ELF-1 (cell line): ENCODE measurements at regions not wholly inside any gene's neighbourhood (a gene's known extent, or its start where the extent isn't known, plus 50 kb on each side); places are given as distances from the start of the nearest gene placed in this dataset.
"Not testable (repeated sequence)": the region's sequence is repeated elsewhere in the genome, so short reads cannot be mapped to it uniquely, and the experiment has no call there.

Experiments used
- DNase-seq: peaks from one replicate; pipeline ENCODE4 v3.0.0-alpha.2; 2016; ENCODE audit warnings: low read depth, low spot score

- DNase-seq = no peak
Observed at GRCh38 chr3:27559381-27559780, 75.2 kb upstream of the SLC4A7 start.

GRCh38 chr3:27557411-27557810, 73.2 kb upstream of the SLC4A7 start:
- no peak for DNase-seq

GRCh38 chr3:27556887-27557286, 72.7 kb upstream of the SLC4A7 start:
- DNase-seq = no peak

DNA sequence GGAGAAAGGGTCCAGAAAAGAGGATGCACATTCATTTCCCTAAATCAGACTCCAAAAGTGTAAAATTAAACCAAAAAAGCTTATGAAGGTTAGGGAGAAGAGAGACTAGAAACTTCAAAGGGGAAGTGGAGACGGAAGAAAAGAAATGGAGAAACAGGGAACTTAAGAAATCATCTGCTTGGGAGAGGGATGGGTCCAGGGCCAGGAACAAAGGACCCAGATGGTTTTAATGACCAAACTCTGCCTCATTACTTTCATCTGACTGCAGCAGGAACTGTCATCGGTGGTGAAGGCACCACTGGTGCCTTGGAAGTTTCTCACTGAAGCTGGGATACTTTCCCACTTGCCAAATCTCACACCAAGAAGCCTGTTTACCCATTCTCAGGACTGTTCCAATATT, 70.5 kb upstream of the SLC4A7 start:
- no peak for DNase-seq

DNA sequence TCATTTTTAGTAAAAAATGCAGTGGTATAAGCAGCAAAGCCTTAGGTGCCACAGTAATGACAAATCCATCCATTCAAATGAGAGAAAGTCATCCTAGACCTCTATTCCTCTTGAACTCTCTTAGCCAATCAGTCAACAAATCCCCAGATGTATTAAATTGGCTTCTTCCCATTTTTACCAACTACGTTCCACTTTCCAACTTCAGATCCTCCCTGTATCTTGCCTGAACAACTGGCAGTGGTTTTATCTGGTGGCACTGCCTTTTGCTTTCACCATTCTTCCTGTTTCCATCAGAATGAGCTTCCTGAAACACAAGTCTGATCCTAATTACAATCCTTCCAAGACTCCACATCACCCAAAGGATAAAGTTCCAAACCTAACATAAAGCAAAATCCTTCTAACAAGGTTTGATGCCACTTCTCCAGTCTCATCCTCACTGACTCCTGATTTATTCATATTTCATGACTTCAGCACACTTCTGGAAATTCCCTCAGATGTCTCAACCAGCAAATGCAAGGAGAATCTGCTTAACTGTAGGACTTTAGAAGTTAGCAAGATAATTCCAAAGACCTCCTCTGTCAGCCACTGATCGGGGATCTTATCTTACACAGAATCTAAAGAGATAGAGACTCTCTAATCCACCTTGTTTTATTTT, 69.8 kb upstream of the SLC4A7 start:
- DNase-seq = no peak

- DNase-seq = not testable (repeated sequence)
Observed at GRCh38 chr3:27552708-27553107, 68.5 kb upstream of the SLC4A7 start.

GRCh38 chr3:27551413-27551812, 67.2 kb upstream of the SLC4A7 start:
- not testable (repeated sequence) for DNase-seq

DNA sequence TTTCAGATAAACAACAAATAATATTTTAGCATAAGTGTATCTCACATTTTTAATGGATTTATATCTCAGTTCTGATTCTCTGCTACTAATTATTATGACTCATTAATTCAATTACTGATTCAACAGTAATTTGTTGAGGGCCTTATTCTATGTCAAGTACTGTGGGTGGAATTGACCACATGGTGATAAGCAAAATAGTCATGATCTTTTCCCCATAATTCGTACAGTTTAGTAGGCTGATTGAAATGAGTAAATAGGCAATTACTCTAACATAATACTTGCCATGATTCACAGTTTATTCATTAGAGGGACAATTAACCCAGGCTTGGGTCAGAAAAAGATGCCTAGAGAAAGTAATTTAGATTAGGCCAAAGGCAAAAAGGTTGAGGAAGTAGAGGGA, 60.9 kb upstream of the SLC4A7 start:
- DNase-seq = no peak

DNA sequence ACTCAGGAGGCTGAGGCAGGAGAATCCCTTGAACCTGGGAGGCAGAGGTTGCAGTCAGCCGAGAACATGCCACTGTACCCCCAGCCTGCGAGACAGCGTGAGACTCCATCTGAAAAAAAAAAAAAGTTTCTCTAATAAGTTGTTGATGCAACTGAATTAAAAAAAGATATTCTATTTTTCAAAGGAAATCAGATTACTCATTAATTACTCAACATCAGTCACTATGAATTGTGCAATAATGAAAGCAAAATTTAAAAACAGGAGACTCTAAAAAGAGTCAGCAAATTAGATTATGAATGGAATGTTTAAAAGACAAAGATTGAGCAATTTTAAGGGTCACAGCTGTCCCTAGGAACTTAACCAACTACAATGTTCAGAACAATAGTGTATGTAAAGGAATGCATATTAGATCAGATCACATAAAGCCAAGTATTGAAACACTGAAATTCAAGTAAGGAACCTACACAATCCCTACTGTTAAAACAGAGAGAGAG, 60.2 kb upstream of the SLC4A7 start:
- no peak for DNase-seq

DNA sequence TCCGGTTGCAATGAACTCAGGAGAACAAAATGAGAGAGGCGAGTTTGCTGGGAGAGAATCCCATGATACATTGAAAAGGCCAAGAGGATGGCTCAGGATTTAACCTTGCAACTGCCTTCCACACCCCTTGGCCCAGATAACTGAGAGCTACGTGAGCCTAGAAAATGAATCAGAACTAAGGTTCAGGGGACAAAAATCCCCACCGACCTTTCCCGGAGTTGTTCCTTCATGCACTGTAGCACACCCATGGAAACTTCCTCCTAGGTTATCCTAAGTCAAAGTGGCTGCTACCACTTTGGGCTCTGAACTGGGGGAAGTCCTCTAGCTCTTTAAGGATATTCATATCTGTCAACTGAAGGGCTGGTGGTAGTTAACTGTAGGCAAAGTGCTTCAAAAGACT, 58.3 kb upstream of the SLC4A7 start:
- DNase-seq = no peak

GRCh38 chr3:27540231-27540630, 56.0 kb upstream of the SLC4A7 start:
- no peak for DNase-seq

- DNase-seq = no peak
Observed at GRCh38 chr3:27536491-27536890, 52.3 kb upstream of the SLC4A7 start.

DNA sequence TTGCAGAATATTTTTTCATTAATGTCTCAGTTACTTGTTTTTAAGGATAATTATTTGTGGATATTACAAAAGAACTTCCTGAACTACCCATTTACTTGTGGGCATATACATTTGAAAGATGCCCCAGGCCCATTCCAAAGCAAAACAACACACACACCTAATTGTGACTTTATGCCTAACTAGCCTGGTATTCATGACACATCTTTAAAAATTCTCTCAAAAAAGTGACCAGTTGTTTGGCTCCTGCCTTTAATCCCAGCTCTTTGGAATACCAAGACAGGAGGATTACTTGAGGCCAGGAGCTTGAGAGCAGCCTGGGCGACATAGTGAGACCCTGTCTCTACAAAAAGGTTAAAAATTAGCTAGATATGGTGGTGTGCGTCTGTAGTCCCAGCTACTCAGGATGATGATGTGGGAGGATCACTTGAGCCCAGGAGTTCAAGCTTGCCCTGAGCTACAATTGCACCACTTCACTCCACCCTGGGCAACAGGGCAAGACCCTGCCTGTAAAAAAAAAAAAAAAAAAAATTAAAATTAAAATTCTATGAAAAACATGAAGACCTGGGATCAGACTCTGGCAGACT, 51.7 kb upstream of the SLC4A7 start:
- DNase-seq = no peak

DNA sequence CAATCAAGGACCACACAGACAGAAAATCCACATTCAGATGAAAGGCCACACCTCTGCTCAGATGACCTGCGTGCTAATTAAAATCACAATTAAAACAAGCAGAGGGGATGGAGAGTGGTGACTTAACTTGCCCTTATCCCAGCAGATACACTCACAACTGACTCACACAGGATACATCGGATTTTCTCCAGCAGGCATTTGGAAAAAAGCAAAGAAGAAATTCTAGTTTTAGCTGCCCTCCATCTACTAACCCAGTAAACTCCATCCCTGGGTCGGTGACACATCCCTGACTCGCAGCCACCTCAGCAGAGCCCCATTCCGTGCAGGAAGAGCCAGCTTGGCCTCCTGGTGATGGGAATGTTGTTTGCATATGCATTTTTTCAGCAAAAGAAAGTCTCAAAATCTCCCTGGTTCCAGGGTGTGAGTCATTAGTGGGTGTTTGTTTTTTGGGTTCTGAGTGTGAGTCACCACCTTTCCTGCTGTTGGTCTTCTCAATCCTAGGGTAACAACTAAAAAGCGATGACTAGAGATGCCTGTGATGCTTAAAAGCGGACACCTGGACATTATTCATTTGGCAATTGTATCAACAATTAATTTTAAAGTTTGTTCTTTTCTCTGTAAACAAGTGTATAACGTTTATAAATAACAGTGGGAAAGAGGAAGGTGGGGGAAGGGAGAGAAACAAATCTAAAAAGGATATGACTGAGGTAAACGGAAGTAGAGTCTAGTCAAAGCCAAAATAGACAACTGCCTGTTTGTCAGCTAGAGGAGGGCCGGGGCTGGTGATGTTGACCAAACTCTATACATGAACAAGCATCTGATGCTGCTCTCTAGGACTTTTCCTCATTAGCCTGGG, 49.8 kb upstream of the SLC4A7 start:
- DNase-seq = peak; percentile 94
